Retina (tissue), 1 donor: ENCODE measurements at regions not wholly inside any gene's neighbourhood (a gene's known extent, or its start where the extent isn't known, plus 50 kb on each side); places are given as distances from the start of the nearest gene placed in this dataset.
"Not testable (repeated sequence)": the region's sequence is repeated elsewhere in the genome, so short reads cannot be mapped to it uniquely, and the experiment has no call there.

Experiments used
- DNase-seq: peaks from one replicate; pipeline ENCODE4 v3.0.0-alpha.2; 2016

GRCh38 chr10:106043863-106044262, 1120.6 kb downstream of the SORCS1 start:
- DNase-seq, result no peak

GRCh38 chr10:106038246-106038645, 1126.3 kb downstream of the SORCS1 start:
- DNase-seq, result no peak

GRCh38 chr10:106033065-106033464, 1131.4 kb downstream of the SORCS1 start:
- DNase-seq, result no peak

GRCh38 chr10:106032450-106033002, 1132.0 kb downstream of the SORCS1 start:
- DNase-seq, result no peak

GRCh38 chr10:106027240-106027639, 1137.3 kb downstream of the SORCS1 start:
- no peak for DNase-seq

GRCh38 chr10:106025208-106025811, 1139.2 kb downstream of the SORCS1 start:
- DNase-seq, result no peak

GRCh38 chr10:106023329-106023728, 1141.2 kb downstream of the SORCS1 start:
- DNase-seq, result no peak

- DNase-seq, result not testable (repeated sequence)
Measured at GRCh38 chr10:106019559-106019958, 1144.9 kb downstream of the SORCS1 start.

- not testable (repeated sequence) for DNase-seq
Measured at GRCh38 chr10:106015369-106016199, 1148.9 kb downstream of the SORCS1 start.

- no peak for DNase-seq
Measured at GRCh38 chr10:106011250-106011649, 1153.3 kb downstream of the SORCS1 start.

GRCh38 chr10:106000721-106001120, 1163.8 kb downstream of the SORCS1 start:
- no peak for DNase-seq

- DNase-seq, result no peak
Measured at GRCh38 chr10:105993609-105994008, 1170.9 kb downstream of the SORCS1 start.

GRCh38 chr10:105992928-105993327, 1171.6 kb downstream of the SORCS1 start:
- no peak for DNase-seq

GRCh38 chr10:105990529-105990928, 1174.0 kb downstream of the SORCS1 start:
- no peak for DNase-seq

GRCh38 chr10:105989995-105990394, 1174.5 kb downstream of the SORCS1 start:
- no peak for DNase-seq

- no peak for DNase-seq
Measured at GRCh38 chr10:105988848-105989247, 1175.7 kb downstream of the SORCS1 start.

GRCh38 chr10:105986912-105987635, 1177.4 kb downstream of the SORCS1 start:
- DNase-seq, result no peak

GRCh38 chr10:105986486-105986885, 1178.0 kb downstream of the SORCS1 start:
- no peak for DNase-seq

GRCh38 chr10:105982735-105983134, 1181.8 kb downstream of the SORCS1 start:
- no peak for DNase-seq

- DNase-seq, result no peak
Measured at GRCh38 chr10:105981679-105982078, 1182.8 kb downstream of the SORCS1 start.

GRCh38 chr10:105974803-105975456, 1189.6 kb downstream of the SORCS1 start:
- peak; percentile 36 for DNase-seq

- DNase-seq, result peak; percentile 15
Measured at GRCh38 chr10:105973902-105974301, 1190.6 kb downstream of the SORCS1 start.

- DNase-seq, result peak; percentile 49
Measured at GRCh38 chr10:105973360-105973759, 1191.1 kb downstream of the SORCS1 start.
